Activated CD8-positive, alpha-beta T cell treated with anti-CD3 and anti-CD28 coated beads for 36 hours (primary cell): ENCODE measurements at regions not wholly inside any gene's neighbourhood (a gene's known extent, or its start where the extent isn't known, plus 50 kb on each side); places are given as distances from the start of the nearest gene placed in this dataset.

Experiments
- ATAC-seq: fragments of 200-7000 bp; cut with Tn5 transposase; one replicate; pipeline ENCODE4 v1.10.0; 2021; ENCODE audit warnings: mild to moderate bottlenecking, moderate library complexity
- CTCF ChIA-PET: fragments of 350-600 bp; sonication (Branson Sonifier 250); formaldehyde crosslinking; loops from one replicate; lab custom pipeline; 2021; ENCODE audit warnings: antibody characterized with exemption; lab: Charles Lee
- POLR2A ChIA-PET: fragments of 350-600 bp; sonication (Branson Sonifier 250); formaldehyde crosslinking; loops from one replicate; lab custom pipeline; 2021; ENCODE audit warnings: antibody characterized with exemption; lab: Charles Lee
- DNase-seq: peaks from one replicate; pipeline ENCODE4 v3.0.0-alpha.2; 2020
- H3K27ac Mint-ChIP-seq: one replicate; pipeline ENCODE4 v1.8.0; 2021; ENCODE audit warnings: mild to moderate bottlenecking, mixed read lengths
- H3K27me3 Mint-ChIP-seq: one replicate; pipeline ENCODE4 v1.8.0; 2021; ENCODE audit warnings: mixed read lengths
- H3K36me3 Mint-ChIP-seq: one replicate; pipeline ENCODE4 v1.8.0; 2021; ENCODE audit warnings: low read depth, mixed read lengths
- H3K4me1 Mint-ChIP-seq: one replicate; pipeline ENCODE4 v1.8.0; 2021; ENCODE audit warnings: low read depth, mixed read lengths
- H3K4me3 Mint-ChIP-seq: one replicate; pipeline ENCODE4 v1.8.0; 2021; ENCODE audit warnings: mild to moderate bottlenecking, moderate library complexity, mixed read lengths
- H3K9me3 Mint-ChIP-seq: one replicate; pipeline ENCODE4 v1.8.0; 2021; ENCODE audit warnings: mixed read lengths
- CTCF ChIP-seq: fragments of 200-600 bp; IDR thresholded peaks from one replicate; pipeline ENCODE4 v1.8.0; 2022; ENCODE audit warnings: antibody characterized with exemption, mild to moderate bottlenecking
- intact Hi-C: fragments of 100-400 bp; cut with micrococcal nuclease; formaldehyde crosslinking; loops from one replicate; pipeline ENCODE4 v1.10.0; 2022

GRCh38 chr2:220956429-220956828, 615.7 kb downstream of the EPHA4 start:
- H3K36me3 Mint-ChIP-seq: no peaks in the 10 kb centered on the region
- no peaks in the 10 kb centered on the region for H3K27me3 Mint-ChIP-seq
- no peaks in the 10 kb centered on the region for H3K4me1 Mint-ChIP-seq
- H3K9me3 Mint-ChIP-seq: peaks cover 2% of the 10 kb centered on the region
- ATAC-seq (no peak), DNase-seq (no peak)
- H3K27ac Mint-ChIP-seq: no peak overlapping the region
- H3K4me3 Mint-ChIP-seq: no peak overlapping the region
- ChIA-PET POLR2A (no interaction called here), CTCF (no interaction called here)
- intact Hi-C loops: no loop called here
- no peak for TF ChIP-seq CTCF

DNA sequence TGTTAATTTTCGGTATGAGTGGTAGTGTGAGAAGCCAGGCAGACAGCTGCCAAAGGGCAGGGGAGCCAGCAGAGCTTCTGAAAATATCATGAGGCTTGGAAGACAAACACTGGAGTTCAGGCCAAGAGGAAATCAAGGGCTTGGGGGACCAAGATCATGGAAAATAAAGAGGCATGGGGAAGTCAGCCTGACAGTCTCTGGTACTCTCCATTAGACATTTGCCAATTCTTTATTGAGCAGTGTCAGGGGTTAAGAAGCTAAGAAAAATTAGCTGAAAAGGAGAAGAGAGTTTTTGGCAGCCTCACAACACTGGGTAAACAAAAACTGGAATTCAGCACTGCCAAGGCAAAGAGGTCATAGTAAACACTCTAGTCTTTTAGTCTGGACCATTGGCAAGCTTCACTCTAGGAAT, 612.7 kb downstream of the EPHA4 start:
- ChIA-PET CTCF (interaction anchor here (1.2 kb wide), 1 partner anchor 12 kb away, joined by 3 read pairs; no protein-coding TSS in a partner anchor), POLR2A (no interaction called here)
- intact Hi-C loops: no loop called here
- Mint-ChIP-seq H3K27ac (no peak overlapping the region), H3K4me3 (no peak overlapping the region), H3K36me3 (no peaks in the 10 kb centered on the region), H3K4me1 (no peaks in the 10 kb centered on the region), H3K27me3 (no peaks in the 10 kb centered on the region), H3K9me3 (no peaks in the 10 kb centered on the region)
- DNase-seq: no peak
- ATAC-seq: no peak
- TF ChIP-seq CTCF: no peak

DNA sequence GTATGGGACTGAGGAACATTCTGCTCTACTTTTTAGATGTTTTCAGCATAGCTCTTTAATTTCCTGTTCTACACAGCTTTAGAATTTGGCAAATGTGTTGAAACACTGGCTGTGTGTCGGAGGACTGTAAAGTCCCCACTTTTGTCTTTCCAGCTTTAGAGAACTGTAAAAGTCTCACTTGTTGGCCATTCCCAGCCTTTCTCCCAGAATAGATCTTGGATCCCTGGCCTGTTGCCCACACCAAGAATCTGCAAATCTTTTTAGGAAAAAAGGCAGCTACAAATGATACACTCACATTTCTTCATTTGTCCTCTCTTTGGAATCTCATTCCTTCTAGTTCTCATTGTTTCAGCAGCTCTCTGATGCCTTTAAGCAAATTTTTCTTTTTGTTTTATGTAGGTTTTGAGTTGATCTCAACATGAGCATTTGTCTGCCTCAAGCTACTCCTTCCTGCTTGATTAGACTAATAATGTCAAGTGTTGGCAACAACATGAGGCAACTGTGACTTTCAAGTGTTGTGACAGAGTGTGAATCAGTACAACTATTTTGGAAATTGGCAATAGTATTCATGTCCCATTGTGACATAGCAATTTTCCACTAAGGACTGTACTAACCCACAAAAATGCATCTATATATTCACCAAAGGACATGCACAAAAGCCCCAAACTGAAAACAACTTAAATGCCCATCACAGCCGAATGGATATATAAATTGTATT, 610.8 kb downstream of the EPHA4 start:
- ChIA-PET CTCF (no interaction called here), POLR2A (no interaction called here)
- ATAC-seq (no peak), DNase-seq (no peak)
- TF ChIP-seq CTCF: no peak
- intact Hi-C loops: no loop called here
- H3K36me3 Mint-ChIP-seq: no peaks in the 10 kb centered on the region
- no peaks in the 10 kb centered on the region for H3K27me3 Mint-ChIP-seq
- no peaks in the 10 kb centered on the region for H3K4me1 Mint-ChIP-seq
- no peak overlapping the region for H3K27ac Mint-ChIP-seq
- no peak overlapping the region for H3K4me3 Mint-ChIP-seq
- H3K9me3 Mint-ChIP-seq: no peaks in the 10 kb centered on the region

- POLR2A ChIA-PET: no interaction called here
- no peak for DNase-seq
- Mint-ChIP-seq H3K4me3 (no peak overlapping the region), H3K36me3 (no peaks in the 10 kb centered on the region), H3K27me3 (no peaks in the 10 kb centered on the region), H3K9me3 (no peaks in the 10 kb centered on the region), H3K4me1 (no peaks in the 10 kb centered on the region), H3K27ac (no peak overlapping the region)
- ATAC-seq: no peak
- intact Hi-C loops: no loop called here
- TF ChIP-seq CTCF: no peak
- CTCF ChIA-PET: no interaction called here
Measured at GRCh38 chr2:220962556-220962955, 609.5 kb downstream of the EPHA4 start.

GRCh38 chr2:220963076-220963475, 609.0 kb downstream of the EPHA4 start:
- H3K4me3 Mint-ChIP-seq: no peak overlapping the region
- no peaks in the 10 kb centered on the region for H3K36me3 Mint-ChIP-seq
- ATAC-seq: no peak
- H3K27me3 Mint-ChIP-seq: no peaks in the 10 kb centered on the region
- intact Hi-C loops: no loop called here
- no peak for TF ChIP-seq CTCF
- no peaks in the 10 kb centered on the region for H3K4me1 Mint-ChIP-seq
- no peak overlapping the region for H3K27ac Mint-ChIP-seq
- CTCF ChIA-PET: no interaction called here
- POLR2A ChIA-PET: no interaction called here
- no peaks in the 10 kb centered on the region for H3K9me3 Mint-ChIP-seq
- DNase-seq: no peak
